Gastrocnemius medialis (tissue), 4 donors: ENCODE measurements at regions not wholly inside any gene's neighbourhood (a gene's known extent, or its start where the extent isn't known, plus 50 kb on each side); places are given as distances from the start of the nearest gene placed in this dataset.

ENCODE experiments used
- ATAC-seq, 2 donors: fragments of 150-250 bp; one replicate each; pipeline ENCODE4 v1.9.1; 2016
- DNase-seq, 2 donors: peaks; one replicate each; pipeline ENCODE4 v3.0.0-alpha.2; 2019
- H3K27ac ChIP-seq, 4 donors: fragments of 200-600 bp; sonication (generic); 1 replicate in 1 of 4; 2 replicates in 3 of 4; pipeline ENCODE4 v1.5.1; 2016 to 2018; ENCODE audit warnings: mild to moderate bottlenecking in 2 of 4, moderate library complexity in 1 of 4
- H3K27me3 ChIP-seq, 3 donors: fragments of 200-600 bp; sonication (generic) in 2 of 3; 1 replicate in 1 of 3; 2 replicates in 2 of 3; pipeline versions ENCODE4 v1.5.1 to v1.6.0; 2016 to 2019; ENCODE audit warnings: mild to moderate bottlenecking in 1 of 3, moderate library complexity in 1 of 3
- H3K36me3 ChIP-seq, 2 donors: fragments of 200-600 bp; sonication (generic) in 1 of 2; one replicate each; pipeline ENCODE4 v1.5.1; 2017 to 2018
- H3K4me1 ChIP-seq, 2 donors: fragments of 200-600 bp; sonication (generic) in 1 of 2; one replicate each; pipeline ENCODE4 v1.5.1; 2016 to 2017; ENCODE audit warnings: mild to moderate bottlenecking in 2 of 2
- H3K4me3 ChIP-seq, 4 donors: fragments of 200-600 bp; sonication (generic) in 3 of 4; 1 replicate in 1 of 4; 2 replicates in 3 of 4; pipeline ENCODE4 v1.5.1; 2016 to 2019; ENCODE audit warnings: mild to moderate bottlenecking in 2 of 4
- H3K9me3 ChIP-seq, 3 donors: fragments of 200-600 bp; sonication (generic) in 2 of 3; 1 replicate in 1 of 3; 2 replicates in 2 of 3; pipeline ENCODE4 v1.5.1; 2016 to 2019
- POLR2A ChIP-seq, 2 donors: fragments of 450-650 bp; IDR thresholded peaks; one replicate each; pipeline ENCODE4 v1.6.1; 2017; ENCODE audit warnings: antibody characterized with exemption in 2 of 2, mild to moderate bottlenecking in 2 of 2, moderate library complexity in 2 of 2
- in situ Hi-C, 4 donors: fragments of 200-750 bp; cut with MboI; loops; one replicate each; pipeline versions ENCODE4 v1.15.0 to v1.8.0; 2017; ENCODE audit warnings: low sequenced_read_pairs in 4 of 4
- intact Hi-C: fragments of 100-400 bp; cut with DNase I; formaldehyde crosslinking; loops from one replicate; pipeline ENCODE4 v1.15.1; 2023; ENCODE audit warnings: low total_unique reads
- TF ChIP-seq, protein P1 (sequence below), 5 experiments: fragments of 450-650 bp in 3 of 5; fragments of 200-600 bp in 2 of 5; sonication (generic) in 2 of 5; IDR thresholded peaks in 4 of 5; conservative IDR thresholded peaks in 1 of 5; 1 replicate in 4 of 5; 2 replicates in 1 of 5; pipeline ENCODE4 v1.5.1; 2016 to 2019; ENCODE audit warnings: antibody characterized with exemption in 5 of 5, mild to moderate bottlenecking in 3 of 5, moderate library complexity in 3 of 5

DNA sequence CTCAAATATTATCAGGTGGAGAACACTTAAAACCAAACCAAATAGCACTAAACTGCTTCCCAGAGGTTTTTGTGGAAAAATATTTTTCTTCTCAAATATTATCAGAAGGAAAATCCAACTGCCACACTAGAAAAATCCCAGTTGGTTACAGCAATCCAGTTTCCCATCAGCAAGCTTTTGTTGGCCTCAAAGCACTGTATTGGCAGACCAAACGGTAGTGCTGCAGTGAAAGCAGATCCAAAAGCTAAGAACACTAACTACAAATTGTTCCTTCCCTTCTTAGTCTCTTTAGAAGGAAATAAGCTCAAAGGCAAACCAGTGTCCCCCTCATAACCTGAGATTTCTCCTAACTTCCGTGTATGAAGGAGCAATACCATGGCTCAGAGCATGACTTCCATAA lies 105.3 kb downstream of the TRIM36 start:
- in situ Hi-C loops: no loop called here
- Histone ChIP-seq H3K27ac (no peak overlapping the region), H3K9me3 (no peaks in the 10 kb centered on the region), H3K36me3 (no peaks in the 10 kb centered on the region), H3K4me1 (no peaks in the 10 kb centered on the region), H3K27me3 (no peaks in the 10 kb centered on the region), H3K4me3 (no peak overlapping the region)
- ATAC-seq: no peak
- intact Hi-C loops: no loop called here
- TF ChIP-seq, protein P1, sequence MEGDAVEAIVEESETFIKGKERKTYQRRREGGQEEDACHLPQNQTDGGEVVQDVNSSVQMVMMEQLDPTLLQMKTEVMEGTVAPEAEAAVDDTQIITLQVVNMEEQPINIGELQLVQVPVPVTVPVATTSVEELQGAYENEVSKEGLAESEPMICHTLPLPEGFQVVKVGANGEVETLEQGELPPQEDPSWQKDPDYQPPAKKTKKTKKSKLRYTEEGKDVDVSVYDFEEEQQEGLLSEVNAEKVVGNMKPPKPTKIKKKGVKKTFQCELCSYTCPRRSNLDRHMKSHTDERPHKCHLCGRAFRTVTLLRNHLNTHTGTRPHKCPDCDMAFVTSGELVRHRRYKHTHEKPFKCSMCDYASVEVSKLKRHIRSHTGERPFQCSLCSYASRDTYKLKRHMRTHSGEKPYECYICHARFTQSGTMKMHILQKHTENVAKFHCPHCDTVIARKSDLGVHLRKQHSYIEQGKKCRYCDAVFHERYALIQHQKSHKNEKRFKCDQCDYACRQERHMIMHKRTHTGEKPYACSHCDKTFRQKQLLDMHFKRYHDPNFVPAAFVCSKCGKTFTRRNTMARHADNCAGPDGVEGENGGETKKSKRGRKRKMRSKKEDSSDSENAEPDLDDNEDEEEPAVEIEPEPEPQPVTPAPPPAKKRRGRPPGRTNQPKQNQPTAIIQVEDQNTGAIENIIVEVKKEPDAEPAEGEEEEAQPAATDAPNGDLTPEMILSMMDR (IDR thresholded peaks at IDR 0.05 in 4 of 5, conservative IDR thresholded peaks at IDR 0.05 in 1 of 5): no peak
- no peak for TF ChIP-seq POLR2A (IDR thresholded peaks at IDR 0.05)
- DNase-seq: no peak

DNA sequence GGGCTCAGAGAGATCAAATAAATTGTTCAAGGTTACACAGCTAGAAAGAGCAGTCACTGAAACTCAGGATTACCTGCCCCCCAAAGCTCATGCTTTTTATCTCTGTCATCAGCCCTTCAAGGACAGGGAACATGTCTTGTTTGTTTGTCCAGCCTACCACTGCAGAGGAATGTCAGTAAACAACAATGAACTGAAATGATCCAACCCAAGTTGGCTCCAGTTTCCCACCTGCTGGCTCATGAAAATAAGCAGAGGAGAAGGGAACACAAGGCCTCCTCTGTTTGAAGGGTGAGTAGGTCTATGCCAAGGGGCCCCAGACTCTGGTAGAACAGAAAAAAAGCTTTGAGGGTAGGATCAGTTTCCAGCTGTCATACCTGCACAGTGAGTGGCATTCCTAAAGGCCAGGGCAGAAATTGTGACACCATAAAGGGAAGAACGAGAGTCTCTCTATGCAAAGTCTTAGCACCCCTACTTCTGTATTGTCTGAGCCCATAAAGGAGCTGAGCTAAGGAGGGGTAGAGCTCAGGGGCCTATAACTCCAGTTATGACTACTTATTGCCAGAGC lies 115.2 kb downstream of the TRIM36 start:
- in situ Hi-C loops (no loop called here), intact Hi-C loops (no loop called here)
- no peak overlapping the region for H3K4me3 ChIP-seq
- H3K27me3 ChIP-seq: no peaks in the 10 kb centered on the region
- no peaks in the 10 kb centered on the region for H3K9me3 ChIP-seq
- ATAC-seq (no peak), DNase-seq (no peak)
- no peaks in the 10 kb centered on the region for H3K36me3 ChIP-seq
- TF ChIP-seq POLR2A (IDR thresholded peaks at IDR 0.05): no peak
- TF ChIP-seq, protein P1 (IDR thresholded peaks at IDR 0.05 in 4 of 5, conservative IDR thresholded peaks at IDR 0.05 in 1 of 5): no peak
- no peaks in the 10 kb centered on the region for H3K4me1 ChIP-seq
- no peak overlapping the region for H3K27ac ChIP-seq

DNA sequence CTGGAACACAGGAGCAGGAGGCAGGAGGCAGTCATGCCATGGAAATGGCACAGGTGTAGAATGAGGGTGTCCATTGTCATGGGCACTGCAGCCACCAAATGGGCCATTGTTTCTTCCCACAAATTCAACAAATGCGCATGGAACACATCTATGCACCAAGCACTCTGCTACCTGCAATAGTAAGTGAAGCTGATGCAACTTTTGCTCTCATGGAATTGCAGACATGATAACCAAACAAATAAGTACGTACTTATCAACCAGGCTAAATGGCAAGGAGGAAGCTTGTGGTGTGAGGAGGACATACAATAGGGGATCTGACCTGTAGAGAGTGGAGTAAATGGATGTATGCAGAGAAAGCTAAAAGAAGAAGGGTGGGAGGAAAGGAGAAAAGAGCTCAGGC lies 116.8 kb downstream of the TRIM36 start:
- TF ChIP-seq POLR2A (IDR thresholded peaks at IDR 0.05): no peak
- TF ChIP-seq, protein P1 (IDR thresholded peaks at IDR 0.05 in 4 of 5, conservative IDR thresholded peaks at IDR 0.05 in 1 of 5): no peak
- ATAC-seq: no peak
- in situ Hi-C loops: no loop called here

DNA sequence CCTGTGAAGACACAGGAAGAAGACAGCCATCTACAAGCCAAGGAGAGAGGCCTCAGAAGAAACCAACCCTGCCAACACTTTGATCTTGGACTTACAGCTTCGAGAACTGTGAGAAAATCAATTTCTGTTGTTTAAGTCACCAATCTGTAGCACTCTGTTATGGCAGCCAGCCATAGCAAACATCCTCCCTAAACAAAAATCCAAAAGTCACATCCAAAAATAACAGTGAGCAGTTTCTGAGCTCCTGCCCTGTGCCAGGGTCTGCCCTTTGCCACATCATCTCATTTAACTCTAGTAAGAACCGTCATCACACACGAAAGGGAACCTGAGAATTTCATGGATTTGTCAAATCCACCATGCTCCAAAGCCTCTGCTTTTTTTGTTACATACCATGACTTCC lies 118.8 kb downstream of the TRIM36 start:
- Histone ChIP-seq H3K27ac (no peak overlapping the region), H3K27me3 (no peaks in the 10 kb centered on the region), H3K4me1 (no peaks in the 10 kb centered on the region), H3K36me3 (no peaks in the 10 kb centered on the region), H3K4me3 (no peak overlapping the region), H3K9me3 (no peaks in the 10 kb centered on the region)
- TF ChIP-seq POLR2A (IDR thresholded peaks at IDR 0.05): no peak
- TF ChIP-seq, protein P1 (IDR thresholded peaks at IDR 0.05 in 4 of 5, conservative IDR thresholded peaks at IDR 0.05 in 1 of 5): no peak
- intact Hi-C loops (no loop called here), in situ Hi-C loops (no loop called here)
- DNase-seq: no peak
- ATAC-seq: no peak

More for the DNA sequence above, 116.8 kb downstream of the TRIM36 start:
- Histone ChIP-seq H3K27ac (no peak overlapping the region), H3K27me3 (no peaks in the 10 kb centered on the region), H3K4me1 (no peaks in the 10 kb centered on the region), H3K36me3 (no peaks in the 10 kb centered on the region), H3K4me3 (no peak overlapping the region), H3K9me3 (no peaks in the 10 kb centered on the region)
- intact Hi-C loops: no loop called here
- DNase-seq: no peak

DNA sequence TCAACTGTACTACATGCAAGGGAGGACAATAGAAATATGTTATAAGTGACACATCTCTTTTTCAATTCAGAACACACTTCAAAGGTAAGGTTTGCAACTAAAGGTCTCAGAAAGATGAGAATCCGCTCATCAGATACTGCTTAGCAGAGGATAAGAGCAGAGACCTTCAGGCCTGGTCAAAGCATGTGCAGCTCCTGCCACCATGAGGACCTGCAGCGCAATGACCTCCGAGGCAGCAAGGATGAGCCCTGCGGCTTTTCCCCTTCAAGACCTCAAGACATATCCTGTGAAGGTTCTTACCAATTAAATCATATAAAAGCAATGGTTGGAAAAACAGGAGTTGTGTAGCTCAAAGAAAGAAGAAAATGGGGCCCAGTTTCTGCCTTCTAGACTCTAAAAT lies 135.8 kb downstream of the TRIM36 start:
- Histone ChIP-seq H3K4me3 (no peak overlapping the region), H3K36me3 (no peaks in the 10 kb centered on the region), H3K27ac (no peak overlapping the region), H3K9me3 (no peaks in the 10 kb centered on the region), H3K4me1 (no peaks in the 10 kb centered on the region), H3K27me3 (no peaks in the 10 kb centered on the region)
- intact Hi-C loops (no loop called here), in situ Hi-C loops (no loop called here)
- no peak for ATAC-seq
- no peak for DNase-seq
- TF ChIP-seq POLR2A (IDR thresholded peaks at IDR 0.05): no peak
- TF ChIP-seq, protein P1 (IDR thresholded peaks at IDR 0.05 in 4 of 5, conservative IDR thresholded peaks at IDR 0.05 in 1 of 5): no peak
